ENCODE measurements at regions not wholly inside any gene's neighbourhood (a gene's known extent, or its start where the extent isn't known, plus 50 kb on each side); places are given as distances from the start of the nearest gene placed in this dataset.

GRCh38 chr2:120454654-120455385 is 108.9 kb downstream of the INHBB start:
- TF ChIP-seq CTCF (IDR thresholded peaks at IDR 0.05; ENCODE audit: insufficient read depth, low read depth, low read length, missing control alignments), result no peak
- H3K4me3 ChIP-seq (ENCODE audit: low read length), result no peak overlapping the region

GRCh38 chr2:120455390-120455789 is 109.5 kb downstream of the INHBB start:
- TF ChIP-seq CTCF (IDR thresholded peaks at IDR 0.05; ENCODE audit: insufficient read depth, low read depth, low read length, missing control alignments), result no peak
- DNase-seq (ENCODE audit: low read depth), result no peak
- H3K4me3 ChIP-seq (ENCODE audit: low read length), result no peak overlapping the region

More at GRCh38 chr2:120454654-120455385, 108.9 kb downstream of the INHBB start:
- DNase-seq (ENCODE audit: low read depth), result peak; percentile 31

- DNase-seq (ENCODE audit: low read depth), result no peak
- TF ChIP-seq CTCF (IDR thresholded peaks at IDR 0.05; ENCODE audit: insufficient read depth, low read depth, low read length, missing control alignments), result no peak
- no peak overlapping the region for H3K4me3 ChIP-seq (ENCODE audit: low read length)
Measured at GRCh38 chr2:120456867-120457266, 110.9 kb downstream of the INHBB start.

GRCh38 chr2:120460511-120460910 is 114.6 kb downstream of the INHBB start:
- TF ChIP-seq CTCF (IDR thresholded peaks at IDR 0.05; ENCODE audit: insufficient read depth, low read depth, low read length, missing control alignments), result no peak

GRCh38 chr2:120461092-120461491 is 115.2 kb downstream of the INHBB start:
- no peak for DNase-seq (ENCODE audit: low read depth)
- TF ChIP-seq CTCF (IDR thresholded peaks at IDR 0.05; ENCODE audit: insufficient read depth, low read depth, low read length, missing control alignments), result no peak
- H3K4me3 ChIP-seq (ENCODE audit: low read length), result no peak overlapping the region

More at GRCh38 chr2:120460511-120460910, 114.6 kb downstream of the INHBB start:
- no peak overlapping the region for H3K4me3 ChIP-seq (ENCODE audit: low read length)
- no peak for DNase-seq (ENCODE audit: low read depth)

- H3K4me3 ChIP-seq (ENCODE audit: low read length), result no peak overlapping the region
- TF ChIP-seq CTCF (IDR thresholded peaks at IDR 0.05; ENCODE audit: insufficient read depth, low read depth, low read length, missing control alignments), result no peak
- no peak for DNase-seq (ENCODE audit: low read depth)
Measured at GRCh38 chr2:120461546-120462537, 115.9 kb downstream of the INHBB start.
